ENCODE measurements at regions not wholly inside any gene's neighbourhood (a gene's known extent, or its start where the extent isn't known, plus 50 kb on each side); places are given as distances from the start of the nearest gene placed in this dataset.

DNA sequence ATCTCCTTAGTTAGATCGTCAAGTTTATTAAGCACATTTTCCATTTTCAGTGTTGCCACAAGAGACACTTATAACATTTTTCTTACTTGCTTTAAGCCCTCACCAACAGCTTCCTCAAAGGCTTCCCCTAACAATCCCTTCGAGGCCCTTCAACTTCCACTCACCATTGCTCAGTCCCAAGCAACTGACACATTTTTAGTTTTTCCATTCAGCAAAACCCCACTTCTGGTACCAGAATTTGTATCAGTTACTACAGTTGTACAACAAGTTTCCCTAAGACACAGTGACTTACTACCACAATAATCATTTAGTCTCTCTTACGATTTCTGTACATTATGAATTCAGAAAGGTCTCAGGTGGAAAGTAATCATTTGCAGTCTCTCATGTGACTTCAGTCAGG is 276.8 kb upstream of the PKN2 start:
- no peaks in the 10 kb centered on the region for H3K4me1 ChIP-seq (ENCODE audit: control insufficient read depth in 2 of 3, insufficient read depth in 2 of 3, low read depth in 1 of 3, low read length in 3 of 3)

DNA sequence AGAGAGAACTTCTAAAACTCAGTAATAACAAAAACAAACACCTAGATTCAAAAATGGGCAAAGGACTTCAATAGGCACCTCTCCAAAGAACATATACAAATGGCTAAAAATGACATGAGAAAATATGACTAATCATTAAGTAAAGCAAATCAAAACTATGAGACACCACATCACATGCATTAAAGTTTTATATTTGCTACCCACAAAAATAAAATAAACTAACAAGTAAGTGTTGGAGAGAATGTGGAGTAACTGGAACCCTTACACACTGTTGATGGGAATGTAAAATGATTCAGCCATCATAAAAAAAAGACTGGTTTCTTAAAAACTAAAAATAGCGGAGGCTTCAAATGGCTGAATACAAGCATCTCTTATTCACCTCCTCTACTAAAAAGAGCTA is 262.1 kb upstream of the PKN2 start:
- Histone ChIP-seq H3K36me3 (ENCODE audit: control insufficient read depth in 2 of 3, insufficient read depth in 3 of 3, low read length in 3 of 3) (no peaks in the 10 kb centered on the region), H3K27ac (ENCODE audit: low read depth in 2 of 2, low read length in 2 of 2) (no peak overlapping the region), H3K9me3 (ENCODE audit: control insufficient read depth in 2 of 3, insufficient read depth in 1 of 3, low read length in 3 of 3) (peaks cover 0 to 7% (median 3%) of the 10 kb centered on the region in 3 donors), H3K27me3 (ENCODE audit: control insufficient read depth, insufficient read depth, low read length) (no peaks in the 10 kb centered on the region), H3K4me3 (ENCODE audit: low read length in 3 of 3) (no peak overlapping the region), H3K9ac (ENCODE audit: low read length in 3 of 3) (no peak overlapping the region), H3K4me1 (ENCODE audit: control insufficient read depth in 2 of 3, insufficient read depth in 2 of 3, low read depth in 1 of 3, low read length in 3 of 3) (no peaks in the 10 kb centered on the region)
- FAIRE-seq = no peak
- intact Hi-C loops (cut with DNase I) = no loop called here
- no peak for DNase-seq
- TF ChIP-seq, protein P1, sequence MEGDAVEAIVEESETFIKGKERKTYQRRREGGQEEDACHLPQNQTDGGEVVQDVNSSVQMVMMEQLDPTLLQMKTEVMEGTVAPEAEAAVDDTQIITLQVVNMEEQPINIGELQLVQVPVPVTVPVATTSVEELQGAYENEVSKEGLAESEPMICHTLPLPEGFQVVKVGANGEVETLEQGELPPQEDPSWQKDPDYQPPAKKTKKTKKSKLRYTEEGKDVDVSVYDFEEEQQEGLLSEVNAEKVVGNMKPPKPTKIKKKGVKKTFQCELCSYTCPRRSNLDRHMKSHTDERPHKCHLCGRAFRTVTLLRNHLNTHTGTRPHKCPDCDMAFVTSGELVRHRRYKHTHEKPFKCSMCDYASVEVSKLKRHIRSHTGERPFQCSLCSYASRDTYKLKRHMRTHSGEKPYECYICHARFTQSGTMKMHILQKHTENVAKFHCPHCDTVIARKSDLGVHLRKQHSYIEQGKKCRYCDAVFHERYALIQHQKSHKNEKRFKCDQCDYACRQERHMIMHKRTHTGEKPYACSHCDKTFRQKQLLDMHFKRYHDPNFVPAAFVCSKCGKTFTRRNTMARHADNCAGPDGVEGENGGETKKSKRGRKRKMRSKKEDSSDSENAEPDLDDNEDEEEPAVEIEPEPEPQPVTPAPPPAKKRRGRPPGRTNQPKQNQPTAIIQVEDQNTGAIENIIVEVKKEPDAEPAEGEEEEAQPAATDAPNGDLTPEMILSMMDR (IDR thresholded peaks at IDR 0.05; ENCODE audit: borderline replicate concordance, extremely low read depth, insufficient read depth) = no peak

More for the DNA sequence above, 276.8 kb upstream of the PKN2 start:
- DNase-seq (no peak), FAIRE-seq (no peak)
- no peak overlapping the region for H3K9ac ChIP-seq (ENCODE audit: low read length in 3 of 3)
- H3K9me3 ChIP-seq (ENCODE audit: control insufficient read depth in 2 of 3, insufficient read depth in 1 of 3, low read length in 3 of 3) = peaks cover 0 to 5% (median 0%) of the 10 kb centered on the region in 3 donors
- intact Hi-C loops (cut with DNase I) = no loop called here
- no peak overlapping the region for H3K4me3 ChIP-seq (ENCODE audit: low read length in 3 of 3)
- no peaks in the 10 kb centered on the region for H3K27me3 ChIP-seq (ENCODE audit: control insufficient read depth, insufficient read depth, low read length)
- no peak overlapping the region for H3K27ac ChIP-seq (ENCODE audit: low read depth in 2 of 2, low read length in 2 of 2)
- no peaks in the 10 kb centered on the region for H3K36me3 ChIP-seq (ENCODE audit: control insufficient read depth in 2 of 3, insufficient read depth in 3 of 3, low read length in 3 of 3)
- TF ChIP-seq, protein P1 (IDR thresholded peaks at IDR 0.05; ENCODE audit: borderline replicate concordance, extremely low read depth, insufficient read depth) = no peak

DNA sequence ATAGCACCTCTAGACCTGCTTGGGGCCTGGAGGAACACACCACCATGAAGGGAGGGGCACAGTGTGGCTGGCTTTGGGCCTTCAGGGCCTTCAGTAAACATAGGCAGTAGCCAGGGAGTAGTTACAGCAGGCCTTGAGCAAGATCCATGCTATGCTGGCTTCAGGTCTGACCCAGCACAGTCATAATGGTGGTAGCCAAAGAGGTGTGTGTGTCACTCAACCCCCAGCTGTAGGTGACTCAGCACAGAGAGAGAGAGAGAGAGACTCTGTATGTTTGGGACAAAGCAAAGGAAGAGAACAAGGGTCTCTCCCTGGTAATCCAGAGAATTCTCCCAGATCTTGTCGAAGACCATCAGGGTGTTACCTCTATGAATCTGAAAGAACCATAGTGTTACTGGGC is 250.5 kb upstream of the PKN2 start:
- no peaks in the 10 kb centered on the region for H3K4me1 ChIP-seq (ENCODE audit: control insufficient read depth in 2 of 3, insufficient read depth in 2 of 3, low read depth in 1 of 3, low read length in 3 of 3)
- H3K9me3 ChIP-seq (ENCODE audit: control insufficient read depth in 2 of 3, insufficient read depth in 1 of 3, low read length in 3 of 3) = peaks cover 0 to 13% (median 0%) of the 10 kb centered on the region in 3 donors
- FAIRE-seq = no peak
- TF ChIP-seq, protein P1 (IDR thresholded peaks at IDR 0.05; ENCODE audit: borderline replicate concordance, extremely low read depth, insufficient read depth) = no peak
- H3K36me3 ChIP-seq (ENCODE audit: control insufficient read depth in 2 of 3, insufficient read depth in 3 of 3, low read length in 3 of 3) = no peaks in the 10 kb centered on the region
- H3K27me3 ChIP-seq (ENCODE audit: control insufficient read depth, insufficient read depth, low read length) = no peaks in the 10 kb centered on the region
- no peak overlapping the region for H3K4me3 ChIP-seq (ENCODE audit: low read length in 3 of 3)
- H3K9ac ChIP-seq (ENCODE audit: low read length in 3 of 3) = no peak overlapping the region
- intact Hi-C loops (cut with DNase I) = no loop called here
- no peak for DNase-seq
- H3K27ac ChIP-seq (ENCODE audit: low read depth in 2 of 2, low read length in 2 of 2) = no peak overlapping the region

DNA sequence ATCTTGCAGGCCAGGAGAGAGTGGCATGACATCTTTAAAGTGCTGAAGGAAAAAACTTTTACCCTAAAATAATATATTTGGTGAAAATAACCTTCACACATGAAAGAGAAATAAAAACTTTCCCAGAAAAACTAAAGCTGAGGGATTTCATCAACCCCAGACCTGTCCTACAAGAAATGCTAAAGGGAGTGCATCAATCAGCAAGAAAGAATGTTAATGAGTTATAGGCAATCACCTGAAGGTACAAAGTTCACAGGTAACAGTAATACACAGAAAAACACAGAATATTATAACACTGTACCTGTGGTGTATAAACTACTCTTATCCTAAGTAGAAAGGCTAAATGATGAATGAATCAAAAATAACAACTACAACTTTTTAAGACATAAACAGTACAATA is 249.2 kb upstream of the PKN2 start:
- H3K27me3 ChIP-seq (ENCODE audit: control insufficient read depth, insufficient read depth, low read length) = no peaks in the 10 kb centered on the region
- TF ChIP-seq, protein P1 (IDR thresholded peaks at IDR 0.05; ENCODE audit: borderline replicate concordance, extremely low read depth, insufficient read depth) = no peak
- H3K9ac ChIP-seq (ENCODE audit: low read length in 3 of 3) = no peak overlapping the region
- no peaks in the 10 kb centered on the region for H3K36me3 ChIP-seq (ENCODE audit: control insufficient read depth in 2 of 3, insufficient read depth in 3 of 3, low read length in 3 of 3)
- no peaks in the 10 kb centered on the region for H3K4me1 ChIP-seq (ENCODE audit: control insufficient read depth in 2 of 3, insufficient read depth in 2 of 3, low read depth in 1 of 3, low read length in 3 of 3)
- H3K4me3 ChIP-seq (ENCODE audit: low read length in 3 of 3) = no peak overlapping the region
- no peak for FAIRE-seq
- no peak overlapping the region for H3K27ac ChIP-seq (ENCODE audit: low read depth in 2 of 2, low read length in 2 of 2)
- intact Hi-C loops (cut with DNase I) = no loop called here
- DNase-seq = no peak
- H3K9me3 ChIP-seq (ENCODE audit: control insufficient read depth in 2 of 3, insufficient read depth in 1 of 3, low read length in 3 of 3) = peaks cover 0 to 13% (median 0%) of the 10 kb centered on the region in 3 donors
